Keratinocyte (primary cell): ENCODE measurements at regions not wholly inside any gene's neighbourhood (a gene's known extent, or its start where the extent isn't known, plus 50 kb on each side); places are given as distances from the start of the nearest gene placed in this dataset.

Experiments used
- DNase-seq: peaks from one replicate; pipeline ENCODE4 v3.0.0-alpha.2; 2011; ENCODE audit warnings: low read depth, missing footprints, low spot score
- FAIRE-seq: peaks from 2 replicates; lab custom pipeline; 2011; peaks lifted over from hg19 to GRCh38; lab: Jason Lieb, UNC
- H2AFZ ChIP-seq: 2 replicates; pipeline ENCODE4 v1.6.0; 2012; ENCODE audit warnings: low read length, control low read depth, inconsistent platforms; ENCODE audit not compliant: control insufficient read depth
- H3K27ac ChIP-seq: 2 replicates; pipeline ENCODE4 v1.5.1; 2011; ENCODE audit warnings: low read length; ENCODE audit not compliant: control insufficient read depth, insufficient read depth
- H3K27me3 ChIP-seq: 3 replicates; pipeline ENCODE4 v1.6.0; 2011; ENCODE audit warnings: low read length; ENCODE audit not compliant: control insufficient read depth, insufficient read depth; ENCODE audit errors: extremely low read depth
- H3K36me3 ChIP-seq, 2 experiments: 2 replicates in 1 of 2; 3 replicates in 1 of 2; pipeline ENCODE4 v1.5.1; 2011; ENCODE audit warnings: low read length in 2 of 2, mild to moderate bottlenecking in 1 of 2; ENCODE audit not compliant: control insufficient read depth in 2 of 2, insufficient read depth in 2 of 2; ENCODE audit errors: extremely low read depth in 1 of 2
- H3K4me1 ChIP-seq: 3 replicates; pipeline ENCODE4 v1.5.1; 2011; ENCODE audit warnings: low read length; ENCODE audit not compliant: control insufficient read depth, insufficient read depth; ENCODE audit errors: extremely low read depth
- H3K4me2 ChIP-seq: 3 replicates; pipeline ENCODE4 v1.6.0; 2011; ENCODE audit warnings: low read depth, low read length; ENCODE audit not compliant: control insufficient read depth, insufficient read depth; ENCODE audit errors: extremely low read depth
- H3K4me3 ChIP-seq, 3 experiments: fragments of 200-600 bp in 1 of 3; sonication (generic) in 1 of 3; 2 replicates in 2 of 3; 3 replicates in 1 of 3; pipeline ENCODE4 v1.5.1; 2011 to 2016; ENCODE audit warnings: low read length in 3 of 3, mild to moderate bottlenecking in 3 of 3, control low read depth in 2 of 3, inconsistent platforms in 1 of 3, low read depth in 1 of 3, mixed read lengths in 1 of 3, mixed run types in 1 of 3, moderate library complexity in 1 of 3; ENCODE audit not compliant: control insufficient read depth in 2 of 3, insufficient read depth in 2 of 3; ENCODE audit errors: extremely low read depth in 1 of 3
- H3K79me2 ChIP-seq: 2 replicates; pipeline ENCODE4 v1.6.0; 2012; ENCODE audit warnings: low read length; ENCODE audit not compliant: control insufficient read depth, insufficient read depth
- H3K9ac ChIP-seq: 3 replicates; pipeline ENCODE4 v1.6.0; 2011; ENCODE audit warnings: low read length; ENCODE audit not compliant: control insufficient read depth, insufficient read depth; ENCODE audit errors: extremely low read depth
- H3K9me1 ChIP-seq: 3 replicates; pipeline ENCODE4 v1.6.0; 2011; ENCODE audit warnings: low read length; ENCODE audit not compliant: control insufficient read depth, insufficient read depth; ENCODE audit errors: extremely low read depth
- H3K9me3 ChIP-seq: 2 replicates; pipeline ENCODE4 v1.5.1; 2012; ENCODE audit warnings: low read depth, low read length; ENCODE audit not compliant: control insufficient read depth
- H4K20me1 ChIP-seq: 3 replicates; pipeline ENCODE4 v1.6.0; 2011; ENCODE audit warnings: low read length; ENCODE audit not compliant: control insufficient read depth, insufficient read depth; ENCODE audit errors: extremely low read depth
- EZH2 ChIP-seq: IDR thresholded peaks from one replicate; pipeline ENCODE4 v1.6.1; 2012; ENCODE audit warnings: inconsistent platforms, mild to moderate bottlenecking, low read length, moderate library complexity
- dilution Hi-C: fragments of 300-500 bp; cut with MboI; formaldehyde crosslinking; loops from one replicate; pipeline ENCODE4 v1.7.0; 2020; ENCODE audit warnings: low sequenced_read_pairs; ENCODE audit not compliant: extremely low pct_ligation_motif_present
- TF ChIP-seq, protein P1 (sequence below), 3 experiments: IDR thresholded peaks in 1 of 3; conservative IDR thresholded peaks in 1 of 3; optimal IDR thresholded peaks in 1 of 3; 2 replicates in 2 of 3; 3 replicates in 1 of 3; pipeline versions ENCODE3 to v1.5.1; 2011; ENCODE audit warnings: low read length in 3 of 3, mild to moderate bottlenecking in 3 of 3, moderate library complexity in 2 of 3, control low read depth in 1 of 3, inconsistent platforms in 1 of 3; ENCODE audit not compliant: insufficient read depth in 2 of 3; ENCODE audit errors: extremely low read depth in 1 of 3

DNA sequence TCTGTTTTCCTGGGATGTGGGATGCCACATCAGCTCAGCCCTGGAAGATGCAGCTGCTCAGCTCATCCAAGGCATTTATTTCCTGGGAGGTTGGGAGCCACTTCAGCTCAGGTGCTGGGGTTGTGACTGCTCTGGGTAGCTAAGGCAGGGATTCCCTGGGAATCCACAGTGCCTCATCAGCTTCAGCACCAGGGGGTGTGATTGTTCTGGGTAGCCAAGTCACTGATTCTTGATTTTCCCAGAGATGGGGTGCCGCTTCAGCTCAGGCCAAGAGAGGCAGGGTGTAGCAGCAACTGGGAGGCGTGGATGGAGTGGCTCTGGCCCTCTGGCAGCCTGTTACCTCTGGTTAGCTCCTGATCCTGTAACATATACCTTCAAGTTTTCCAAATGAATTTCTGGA lies 81.3 kb upstream of the PRMT8 start:
- no peaks in the 10 kb centered on the region for H3K4me1 ChIP-seq
- no peak overlapping the region for H3K4me2 ChIP-seq
- no peaks in the 10 kb centered on the region for H3K27me3 ChIP-seq
- H3K4me3 ChIP-seq, result no peak overlapping the region
- H3K79me2 ChIP-seq, result no peaks in the 10 kb centered on the region
- H3K9me3 ChIP-seq, result peaks cover 5% of the 10 kb centered on the region
- no peak overlapping the region for H3K27ac ChIP-seq
- FAIRE-seq (no peak), DNase-seq (no peak)
- TF ChIP-seq, protein P1, sequence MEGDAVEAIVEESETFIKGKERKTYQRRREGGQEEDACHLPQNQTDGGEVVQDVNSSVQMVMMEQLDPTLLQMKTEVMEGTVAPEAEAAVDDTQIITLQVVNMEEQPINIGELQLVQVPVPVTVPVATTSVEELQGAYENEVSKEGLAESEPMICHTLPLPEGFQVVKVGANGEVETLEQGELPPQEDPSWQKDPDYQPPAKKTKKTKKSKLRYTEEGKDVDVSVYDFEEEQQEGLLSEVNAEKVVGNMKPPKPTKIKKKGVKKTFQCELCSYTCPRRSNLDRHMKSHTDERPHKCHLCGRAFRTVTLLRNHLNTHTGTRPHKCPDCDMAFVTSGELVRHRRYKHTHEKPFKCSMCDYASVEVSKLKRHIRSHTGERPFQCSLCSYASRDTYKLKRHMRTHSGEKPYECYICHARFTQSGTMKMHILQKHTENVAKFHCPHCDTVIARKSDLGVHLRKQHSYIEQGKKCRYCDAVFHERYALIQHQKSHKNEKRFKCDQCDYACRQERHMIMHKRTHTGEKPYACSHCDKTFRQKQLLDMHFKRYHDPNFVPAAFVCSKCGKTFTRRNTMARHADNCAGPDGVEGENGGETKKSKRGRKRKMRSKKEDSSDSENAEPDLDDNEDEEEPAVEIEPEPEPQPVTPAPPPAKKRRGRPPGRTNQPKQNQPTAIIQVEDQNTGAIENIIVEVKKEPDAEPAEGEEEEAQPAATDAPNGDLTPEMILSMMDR (optimal IDR thresholded peaks at IDR 0.05 in 1 of 3, IDR thresholded peaks at IDR 0.05 in 1 of 3, conservative IDR thresholded peaks at IDR 0.05 in 1 of 3; ENCODE audit: extremely low read depth in 1 of 3, insufficient read depth in 2 of 3, low read length in 3 of 3), result peak in 2 of 3 experiments; percentile 3 to 24
- TF ChIP-seq EZH2, result no peak
- dilution Hi-C loops, result no loop called here
- no peaks in the 10 kb centered on the region for H3K9me1 ChIP-seq
- H3K36me3 ChIP-seq, result no peaks in the 10 kb centered on the region
- H4K20me1 ChIP-seq, result no peaks in the 10 kb centered on the region
- H3K9ac ChIP-seq, result no peak overlapping the region
- H2AFZ ChIP-seq, result no peak overlapping the region

DNA sequence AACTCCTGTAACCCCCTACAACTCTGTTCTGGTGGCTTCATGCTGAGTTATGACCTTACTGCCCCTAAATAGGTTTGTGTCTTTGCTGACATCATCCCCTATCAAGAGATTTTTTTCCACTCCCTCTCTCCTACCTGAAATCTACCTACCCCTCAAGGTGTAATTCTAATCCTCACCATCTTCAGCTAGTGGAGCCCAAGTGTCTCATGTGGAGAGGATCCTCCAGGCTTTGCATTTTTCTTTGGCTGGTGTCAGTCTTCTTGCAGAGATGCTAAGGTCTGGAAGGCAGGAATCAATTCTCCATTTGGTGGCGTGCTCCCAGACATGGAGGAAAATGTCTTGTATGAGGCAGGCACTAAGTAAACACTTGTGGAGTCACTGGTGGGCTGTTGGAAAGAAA lies 74.8 kb upstream of the PRMT8 start:
- no peaks in the 10 kb centered on the region for H3K4me1 ChIP-seq
- no peaks in the 10 kb centered on the region for H4K20me1 ChIP-seq
- TF ChIP-seq EZH2, result no peak
- TF ChIP-seq, protein P1 (optimal IDR thresholded peaks at IDR 0.05 in 1 of 3, IDR thresholded peaks at IDR 0.05 in 1 of 3, conservative IDR thresholded peaks at IDR 0.05 in 1 of 3; ENCODE audit: extremely low read depth in 1 of 3, insufficient read depth in 2 of 3, low read length in 3 of 3), result no peak
- dilution Hi-C loops, result no loop called here
- no peak overlapping the region for H2AFZ ChIP-seq
- no peaks in the 10 kb centered on the region for H3K36me3 ChIP-seq
- H3K4me2 ChIP-seq, result no peak overlapping the region
- no peak overlapping the region for H3K4me3 ChIP-seq
- FAIRE-seq (no peak), DNase-seq (no peak)
- peaks cover 24% of the 10 kb centered on the region for H3K27me3 ChIP-seq
- no peaks in the 10 kb centered on the region for H3K9me1 ChIP-seq
- H3K27ac ChIP-seq, result no peak overlapping the region
- no peaks in the 10 kb centered on the region for H3K79me2 ChIP-seq
- H3K9ac ChIP-seq, result no peak overlapping the region
- no peaks in the 10 kb centered on the region for H3K9me3 ChIP-seq
